ENCODE measurements at regions not wholly inside any gene's neighbourhood (a gene's known extent, or its start where the extent isn't known, plus 50 kb on each side); places are given as distances from the start of the nearest gene placed in this dataset.

GRCh38 chr14:54252072-54252730, 144.6 kb upstream of the CDKN3 start:
- no peak overlapping the region for H3K4me3 ChIP-seq (ENCODE audit: low read depth, low read length)
- in situ Hi-C loops (cut with HindIII; ENCODE audit: low sequenced_read_pairs), result no loop called here
- DNase-seq (ENCODE audit: low read depth), result peak; percentile 86
- no peak for TF ChIP-seq CTCF (IDR thresholded peaks at IDR 0.05; ENCODE audit: low read depth, low read length, missing control alignments)

- H3K4me3 ChIP-seq (ENCODE audit: low read depth, low read length), result no peak overlapping the region
- in situ Hi-C loops (cut with HindIII; ENCODE audit: low sequenced_read_pairs), result no loop called here
- TF ChIP-seq CTCF (IDR thresholded peaks at IDR 0.05; ENCODE audit: low read depth, low read length, missing control alignments), result no peak
- DNase-seq (ENCODE audit: low read depth), result peak; percentile 94
These were observed 143.4 kb upstream of the CDKN3 start for GRCh38 chr14:54253195-54253947.

DNA sequence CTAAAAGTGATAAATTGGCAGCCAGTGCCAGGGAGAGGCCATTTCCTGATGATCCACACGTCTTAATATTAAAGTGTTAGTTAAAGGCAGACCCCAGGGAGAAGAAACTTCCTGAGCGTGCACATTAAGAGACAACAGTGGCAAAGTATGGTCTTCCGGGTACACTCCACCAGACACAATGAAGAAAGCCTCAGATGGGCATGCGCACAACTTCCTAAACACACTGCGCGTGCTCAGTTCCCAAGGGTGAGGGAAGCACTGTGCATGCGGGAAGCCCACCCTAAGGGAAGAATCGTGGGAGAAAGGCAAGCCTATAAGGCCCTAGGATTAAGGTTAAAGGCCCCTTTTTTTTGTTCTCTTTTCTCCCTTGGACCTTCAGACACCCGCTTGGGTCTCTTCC, 140.7 kb upstream of the CDKN3 start:
- in situ Hi-C loops (cut with HindIII; ENCODE audit: low sequenced_read_pairs), result no loop called here
- no peak overlapping the region for H3K4me3 ChIP-seq (ENCODE audit: low read depth, low read length)
- DNase-seq (ENCODE audit: low read depth), result no peak

GRCh38 chr14:54257424-54257823, 139.4 kb upstream of the CDKN3 start:
- in situ Hi-C loops (cut with HindIII; ENCODE audit: low sequenced_read_pairs), result no loop called here
- H3K4me3 ChIP-seq (ENCODE audit: low read depth, low read length), result no peak overlapping the region
- no peak for TF ChIP-seq CTCF (IDR thresholded peaks at IDR 0.05; ENCODE audit: low read depth, low read length, missing control alignments)
- DNase-seq (ENCODE audit: low read depth), result no peak

More for the DNA sequence above, 140.7 kb upstream of the CDKN3 start:
- no peak for TF ChIP-seq CTCF (IDR thresholded peaks at IDR 0.05; ENCODE audit: low read depth, low read length, missing control alignments)

GRCh38 chr14:54258382-54258781, 138.4 kb upstream of the CDKN3 start:
- H3K4me3 ChIP-seq (ENCODE audit: low read depth, low read length), result no peak overlapping the region
- no peak for DNase-seq (ENCODE audit: low read depth)
- TF ChIP-seq CTCF (IDR thresholded peaks at IDR 0.05; ENCODE audit: low read depth, low read length, missing control alignments), result no peak
- in situ Hi-C loops (cut with HindIII; ENCODE audit: low sequenced_read_pairs), result no loop called here

GRCh38 chr14:54259821-54260220, 137.0 kb upstream of the CDKN3 start:
- TF ChIP-seq CTCF (IDR thresholded peaks at IDR 0.05; ENCODE audit: low read depth, low read length, missing control alignments), result no peak
- H3K4me3 ChIP-seq (ENCODE audit: low read depth, low read length), result no peak overlapping the region
- no peak for DNase-seq (ENCODE audit: low read depth)
- in situ Hi-C loops (cut with HindIII; ENCODE audit: low sequenced_read_pairs), result no loop called here

Data from astrocyte of the cerebellum (primary cell).